GM18505 (cell line): ENCODE measurements at regions not wholly inside any gene's neighbourhood (a gene's known extent, or its start where the extent isn't known, plus 50 kb on each side); places are given as distances from the start of the nearest gene placed in this dataset.

ENCODE experiments used
- ATAC-seq: cut with Tn5 transposase; IDR thresholded peaks from one replicate; pipeline ENCODE4 v1.9.1; 2021; ENCODE audit not compliant: unreplicated experiment
- POLR2A ChIP-seq: IDR thresholded peaks from 4 replicates; pipeline ENCODE4 v1.6.1; 2011; ENCODE audit warnings: borderline replicate concordance; ENCODE audit not compliant: insufficient read depth, insufficient read length; ENCODE audit errors: extremely low read depth

DNA sequence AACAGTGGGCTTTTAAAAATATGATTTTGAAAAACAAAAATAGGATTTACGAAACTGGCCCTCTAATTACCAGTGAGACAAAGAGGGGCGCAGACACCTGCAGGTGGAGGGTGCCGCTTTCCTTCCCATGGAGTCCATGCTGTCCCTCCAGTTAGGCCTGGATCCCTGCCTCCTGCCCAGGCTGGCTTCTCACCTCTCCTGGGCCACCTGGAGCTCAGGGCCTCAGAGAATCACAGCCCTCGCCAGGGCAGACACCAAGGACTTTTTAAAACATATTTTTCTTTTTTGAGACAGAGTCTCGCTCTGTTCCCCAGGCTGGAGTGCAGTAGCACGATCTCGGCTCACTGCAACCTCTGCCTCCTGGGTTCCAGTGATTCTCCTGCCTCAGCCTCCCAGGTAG, 1437.2 kb downstream of the TBC1D22A start:
- ATAC-seq = no peak
- no peak for TF ChIP-seq POLR2A

DNA sequence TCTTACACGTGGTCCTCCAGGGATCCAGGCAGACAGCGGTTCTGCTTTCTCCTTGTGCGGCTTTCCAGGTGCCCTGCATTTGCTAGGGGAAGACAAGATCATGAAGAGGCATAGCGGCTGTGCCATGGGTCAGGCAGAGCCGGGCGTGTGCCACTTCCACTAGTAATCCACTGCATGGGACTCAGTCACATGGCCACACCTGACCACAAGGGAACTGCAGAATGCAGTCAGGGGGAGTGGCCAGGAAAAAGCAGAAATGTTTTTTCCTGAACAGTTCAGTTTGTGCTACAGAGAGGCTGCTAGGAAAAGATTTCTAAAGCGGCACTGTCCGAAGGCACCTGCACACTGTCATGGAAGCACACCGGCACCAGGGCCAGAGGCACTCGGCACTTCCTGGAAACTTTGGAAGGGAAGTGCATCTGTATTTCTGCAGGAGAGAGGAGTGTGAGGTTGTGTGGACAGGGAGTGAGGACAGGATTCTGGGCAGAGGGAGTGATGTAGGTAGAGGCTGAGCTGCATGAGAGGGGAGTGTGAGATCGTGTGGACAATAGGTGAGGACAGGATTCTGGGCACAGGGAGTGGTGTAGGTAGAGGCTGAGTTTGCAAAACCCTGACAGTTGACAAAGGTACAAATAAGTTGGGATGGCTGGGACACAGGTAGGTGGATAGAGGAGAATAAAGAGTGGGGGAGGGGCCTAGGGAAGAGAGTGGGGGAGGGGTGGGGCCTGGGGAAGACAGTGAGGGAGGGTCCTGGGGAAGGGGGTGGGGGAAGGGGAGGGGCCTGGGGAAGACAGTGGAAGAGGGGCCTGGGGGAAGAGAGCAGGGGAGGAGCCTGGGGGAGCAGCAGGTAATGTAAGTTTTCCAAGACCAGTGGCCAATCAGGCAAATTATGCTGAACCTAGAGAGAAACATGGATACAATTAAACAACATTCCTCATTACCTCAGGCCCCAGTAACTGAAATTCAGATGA, 1436.3 kb downstream of the TBC1D22A start:
- ATAC-seq = no peak
- TF ChIP-seq POLR2A = no peak

DNA sequence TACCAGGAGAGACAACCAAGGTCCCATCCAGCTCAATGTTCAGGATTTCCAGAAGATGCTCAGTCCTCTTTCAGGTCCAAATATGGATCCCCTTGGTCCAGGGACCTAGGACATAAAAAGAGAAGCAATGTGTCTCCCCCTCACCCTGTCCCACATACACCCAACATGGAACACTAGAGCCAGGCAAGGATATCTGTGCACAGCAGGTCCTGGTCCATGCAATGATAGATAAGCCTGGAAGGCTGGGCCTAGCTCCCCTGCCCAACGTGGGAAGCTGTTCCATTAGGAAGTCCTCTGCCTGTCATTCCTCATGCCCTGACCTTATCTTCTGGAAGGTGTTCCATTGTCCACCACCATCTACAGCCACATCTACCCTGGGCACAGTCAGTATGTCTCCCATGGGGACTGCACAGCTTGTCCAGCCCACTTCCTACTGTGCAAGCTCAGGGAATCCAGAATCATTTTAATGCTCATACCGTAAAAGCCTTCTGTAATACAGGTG, 1434.8 kb downstream of the TBC1D22A start:
- ATAC-seq = no peak
- no peak for TF ChIP-seq POLR2A

DNA sequence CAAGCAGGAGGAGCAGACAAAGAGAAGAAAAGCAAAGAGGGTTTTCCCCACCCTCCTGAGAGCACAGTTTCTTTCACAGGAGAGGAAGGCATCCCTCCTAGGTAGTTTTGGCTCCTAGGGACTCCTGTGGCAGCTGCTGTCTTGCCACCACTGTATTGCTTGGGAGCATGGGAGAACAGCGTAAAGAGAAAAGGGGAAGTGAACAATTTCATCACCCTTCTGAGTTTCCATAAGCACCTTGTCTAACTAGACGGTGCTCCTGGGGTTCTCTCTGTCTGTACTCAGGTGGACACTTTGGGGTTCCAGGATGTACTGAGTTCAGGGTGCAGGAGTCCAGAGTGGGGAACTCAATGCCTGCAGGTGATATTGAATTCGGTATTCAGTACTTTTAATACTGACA, 1430.5 kb downstream of the TBC1D22A start:
- ATAC-seq = no peak
- TF ChIP-seq POLR2A = no peak

DNA sequence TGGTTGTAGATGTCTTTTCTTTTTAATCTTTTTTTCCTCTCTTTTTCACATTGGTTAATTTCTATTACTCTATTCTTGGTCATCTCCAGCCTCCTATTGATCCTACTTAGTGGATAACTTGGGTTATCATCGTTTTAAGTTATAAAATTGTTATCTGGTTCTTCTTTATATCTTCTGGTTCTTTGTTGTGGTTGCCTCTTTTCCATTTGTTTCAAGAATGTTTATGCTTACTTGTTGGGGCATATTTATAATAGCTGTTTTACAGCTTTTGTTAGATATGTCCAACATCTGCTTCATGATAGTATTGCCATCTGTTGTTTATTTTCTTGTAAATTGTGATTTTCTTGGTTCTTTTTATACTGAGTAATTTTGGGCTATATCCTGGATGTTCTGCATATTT, 1429.6 kb downstream of the TBC1D22A start:
- ATAC-seq = no peak
- no peak for TF ChIP-seq POLR2A

DNA sequence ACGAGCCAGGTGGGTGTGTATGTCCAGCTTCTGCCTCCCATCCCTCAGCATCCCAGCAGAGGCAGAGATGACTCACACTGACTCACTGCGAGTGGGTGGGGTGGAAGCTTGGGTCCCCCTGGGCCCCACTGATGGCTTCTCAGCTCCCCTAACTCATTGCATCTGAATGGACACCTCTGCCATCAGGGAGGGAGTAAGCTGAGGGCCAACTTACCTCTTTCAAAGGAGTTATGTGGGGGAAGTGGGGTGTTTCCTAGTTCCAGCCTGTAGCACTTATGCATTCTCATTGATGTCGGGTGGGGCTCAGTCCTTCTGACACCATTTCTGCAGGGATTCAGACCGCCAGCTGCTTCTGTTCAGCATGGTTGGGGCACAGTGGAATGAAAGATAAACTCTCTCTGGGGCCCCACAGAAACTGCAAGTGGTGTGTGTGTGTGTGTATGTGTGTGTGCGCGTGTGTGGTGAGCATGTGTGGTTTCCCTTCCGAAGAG, 1425.8 kb downstream of the TBC1D22A start:
- no peak for ATAC-seq
- no peak for TF ChIP-seq POLR2A

DNA sequence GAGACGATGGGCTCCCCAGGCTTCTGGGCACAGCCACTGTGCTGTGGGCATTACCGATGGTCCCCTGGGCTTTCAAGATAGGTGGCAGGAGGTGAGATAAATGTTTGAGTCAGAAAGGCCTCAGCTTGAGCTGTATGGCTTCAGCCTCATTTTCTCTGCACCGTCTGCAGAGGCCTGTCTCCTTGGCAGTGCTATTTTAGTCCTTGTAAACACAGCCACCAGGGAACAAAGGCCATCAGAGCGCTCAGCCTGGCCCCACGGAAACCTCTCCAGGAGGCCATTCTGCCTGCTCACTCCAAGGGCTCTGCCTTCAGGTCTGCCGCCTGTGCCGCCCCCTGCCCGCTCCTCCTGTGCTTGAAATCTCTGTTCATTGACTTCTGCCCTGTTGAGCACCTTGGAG, 1424.9 kb downstream of the TBC1D22A start:
- no peak for ATAC-seq
- no peak for TF ChIP-seq POLR2A

DNA sequence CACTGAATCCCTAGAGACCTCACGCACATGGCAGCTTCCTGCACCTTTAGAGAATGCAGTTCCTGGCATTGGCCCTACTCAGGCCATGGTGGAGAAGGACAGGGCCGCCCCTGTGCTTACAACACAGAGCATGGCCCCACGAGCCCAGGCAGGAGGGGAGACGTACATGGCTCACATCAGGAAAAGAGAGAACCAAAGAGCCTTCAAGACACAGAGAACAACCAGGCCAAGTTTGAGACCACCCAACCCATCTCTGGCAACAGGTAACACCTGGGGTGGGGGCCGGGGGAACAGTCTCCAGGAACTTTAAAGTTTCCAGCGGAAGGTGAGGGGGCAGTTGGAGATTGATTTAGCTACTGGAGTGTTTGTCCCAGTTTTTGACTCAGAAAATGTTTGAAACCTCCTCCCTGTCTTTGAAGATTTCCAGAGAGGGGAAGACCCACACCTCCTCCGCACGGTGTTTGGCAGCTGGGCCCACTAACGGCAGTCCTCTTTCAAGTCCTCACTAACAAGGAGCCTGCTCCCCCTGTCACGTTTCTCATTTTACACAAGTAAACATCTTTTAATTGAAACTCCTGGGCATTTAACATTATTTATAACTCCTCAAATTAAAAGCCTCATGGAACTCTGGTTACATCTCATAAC, 1423.8 kb downstream of the TBC1D22A start:
- no peak for ATAC-seq
- TF ChIP-seq POLR2A = no peak

DNA sequence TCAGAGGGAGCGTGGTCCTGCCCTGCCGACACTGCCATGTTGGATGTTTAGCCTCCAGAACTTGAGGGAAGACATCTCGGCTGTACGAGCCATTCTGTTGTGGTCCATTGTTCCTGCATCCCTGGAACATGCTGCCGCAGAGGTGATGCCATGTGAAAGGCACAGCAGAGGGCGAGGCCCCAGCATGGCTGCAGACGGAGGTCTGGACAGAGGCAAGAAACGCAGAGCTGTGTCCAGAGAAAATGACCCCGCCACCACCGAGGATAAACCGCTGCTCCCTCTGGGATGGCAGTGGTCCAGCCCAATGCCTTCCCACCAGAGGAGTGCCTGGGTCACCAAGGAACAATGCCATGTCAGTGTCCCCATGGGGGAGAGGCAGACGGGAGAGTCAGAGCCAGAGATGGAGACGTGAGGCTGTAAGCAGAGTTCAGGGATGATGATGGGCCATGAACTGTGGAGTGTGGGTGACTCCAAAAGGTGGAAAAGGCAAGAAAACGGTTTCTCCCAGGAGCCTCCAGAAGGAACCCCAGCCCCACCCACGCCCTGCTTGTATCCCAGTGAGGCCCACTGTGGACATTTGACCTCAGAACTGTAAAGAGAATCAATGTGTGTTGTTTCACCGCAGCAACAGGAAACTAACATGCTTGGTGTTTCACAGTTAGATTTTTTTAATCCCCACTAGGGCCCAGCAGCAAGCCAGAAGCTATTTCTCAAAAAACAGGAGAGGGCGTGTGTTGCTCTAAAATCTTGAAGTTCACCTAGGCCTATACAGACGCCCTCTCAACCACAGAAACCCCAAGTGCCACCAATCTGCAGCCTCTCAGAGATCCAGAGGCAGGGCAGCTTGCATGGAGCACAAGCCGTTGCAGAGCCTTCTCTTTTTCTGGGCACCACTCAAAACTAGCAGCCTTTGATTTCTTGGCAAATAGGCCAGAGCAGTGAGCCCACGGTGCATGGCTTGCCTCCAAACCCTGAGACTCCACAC, 1422.9 kb downstream of the TBC1D22A start:
- ATAC-seq = no peak
- no peak for TF ChIP-seq POLR2A

DNA sequence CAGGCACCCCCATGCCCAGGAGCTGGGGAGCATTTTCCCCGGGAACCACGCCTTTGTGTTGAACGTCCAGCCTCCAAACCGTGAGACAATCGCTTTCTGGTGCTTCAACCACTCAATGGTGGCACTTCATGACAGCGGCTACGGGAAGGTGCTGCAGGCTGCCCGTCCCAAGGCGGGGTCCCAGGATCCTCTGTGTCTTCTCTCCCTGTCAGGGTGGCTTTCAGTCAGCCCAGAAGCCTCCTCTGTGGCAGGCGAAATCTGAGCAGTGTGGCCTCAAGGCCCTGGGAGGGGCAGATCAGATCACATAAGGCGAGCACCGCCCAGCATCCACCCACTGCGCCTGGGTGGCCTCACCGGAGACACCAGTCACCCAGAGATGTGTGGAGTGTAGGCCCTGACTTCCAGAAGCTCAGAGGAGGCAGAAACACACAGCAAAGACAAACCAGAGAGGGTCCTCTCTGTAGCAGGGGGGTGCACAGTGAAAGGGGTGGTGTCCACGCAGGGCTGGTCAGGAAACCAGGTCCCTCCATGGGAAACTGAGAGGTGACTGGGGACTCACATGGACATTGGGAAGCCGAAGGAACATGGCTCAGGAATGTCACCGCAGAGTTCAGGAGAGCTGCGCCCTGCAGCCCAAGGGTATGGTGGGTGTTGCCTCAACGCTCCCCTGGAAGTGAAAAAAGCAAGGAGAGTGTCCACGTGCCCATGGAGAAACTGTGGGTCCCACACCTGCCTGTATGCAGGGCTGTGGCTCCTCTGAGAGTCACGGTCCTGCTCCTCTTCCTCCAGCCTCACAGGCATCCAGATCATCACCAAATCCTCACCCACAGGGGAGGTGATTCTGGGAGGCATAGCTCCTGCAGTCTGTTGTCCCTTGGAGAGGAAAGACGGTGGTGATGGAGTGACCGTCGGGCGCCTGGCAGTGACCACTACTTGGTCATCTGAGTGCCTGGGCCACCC, 1420.7 kb downstream of the TBC1D22A start:
- no peak for TF ChIP-seq POLR2A

DNA sequence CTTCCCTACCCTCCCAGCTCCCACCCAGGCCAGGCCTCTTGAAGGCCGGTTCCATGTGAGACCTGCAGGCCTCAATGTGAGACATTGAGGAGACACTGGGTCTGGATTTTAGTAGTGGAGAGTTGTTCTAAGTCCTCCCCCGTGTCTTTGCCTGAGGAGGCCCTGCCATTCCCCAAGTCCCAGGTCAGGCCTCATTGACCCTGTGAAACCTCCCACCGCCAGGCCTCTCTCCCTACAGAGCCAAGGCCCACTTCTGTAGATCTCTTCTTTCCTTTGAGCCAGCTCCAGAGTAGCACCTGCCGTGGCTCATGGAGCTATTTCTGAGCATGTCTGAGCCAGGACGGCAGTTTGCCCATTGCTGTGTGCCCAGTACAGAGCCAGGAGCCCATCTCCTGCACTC, 1419.6 kb downstream of the TBC1D22A start:
- no peak for TF ChIP-seq POLR2A
- ATAC-seq = no peak

More for the DNA sequence above, 1420.7 kb downstream of the TBC1D22A start:
- ATAC-seq = no peak
